IPS-NIHi7 (cell line): ENCODE measurements at regions not wholly inside any gene's neighbourhood (a gene's known extent, or its start where the extent isn't known, plus 50 kb on each side); places are given as distances from the start of the nearest gene placed in this dataset.

Experiments
- DNase-seq: peaks from one replicate; pipeline ENCODE4 v3.0.0; 2012; ENCODE audit warnings: mixed read lengths; ENCODE audit errors: extremely low spot score

DNA sequence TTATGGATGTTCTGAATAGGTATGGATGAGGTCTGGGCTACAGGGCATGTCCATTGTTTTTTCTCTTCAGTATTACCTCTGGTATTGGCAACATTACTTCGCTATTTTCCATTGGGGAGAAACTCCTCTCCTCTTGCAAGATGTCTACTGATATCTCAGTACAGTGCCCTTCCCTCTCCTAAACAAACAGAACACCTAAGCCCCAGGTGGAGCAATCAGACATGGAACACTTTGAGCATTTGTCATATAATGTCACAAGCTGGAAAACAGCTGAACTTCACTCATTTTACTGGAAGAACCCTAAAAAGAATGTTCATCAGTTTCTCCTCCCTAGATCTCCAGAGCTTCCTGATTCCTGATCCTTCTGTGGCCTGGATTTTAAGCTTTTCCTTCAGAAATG, 339.8 kb downstream of the FRK start:
- DNase-seq: no peak

- no peak for DNase-seq
Measured at GRCh38 chr6:115717472-115717871, 343.2 kb downstream of the FRK start.

GRCh38 chr6:115717062-115717461, 343.6 kb downstream of the FRK start:
- no peak for DNase-seq

- no peak for DNase-seq
Measured at GRCh38 chr6:115712291-115712961, 348.3 kb downstream of the FRK start.

DNA sequence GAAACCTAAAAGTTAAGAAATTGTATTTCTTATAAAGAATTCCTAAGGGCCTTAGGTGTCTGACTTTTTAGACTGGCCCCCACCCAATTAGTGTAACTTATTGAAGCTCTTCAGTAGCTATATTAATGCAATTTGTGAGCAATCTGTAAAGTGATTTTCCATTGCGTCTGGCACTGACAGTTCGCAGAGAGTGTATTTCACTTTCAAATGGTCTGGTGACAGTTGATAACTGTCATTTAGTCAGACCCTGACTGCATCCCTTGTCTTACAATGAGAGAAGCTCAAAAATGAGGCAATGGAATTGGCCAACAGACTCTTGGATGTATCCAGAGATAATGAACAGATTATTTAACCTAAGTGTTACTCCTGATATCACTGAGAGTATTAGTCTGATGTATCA, 351.8 kb downstream of the FRK start:
- no peak for DNase-seq

- DNase-seq: no peak
Measured at GRCh38 chr6:115706981-115707380, 353.7 kb downstream of the FRK start.

GRCh38 chr6:115706324-115706723, 354.4 kb downstream of the FRK start:
- DNase-seq: no peak

GRCh38 chr6:115704028-115704427, 356.7 kb downstream of the FRK start:
- DNase-seq: no peak

DNA sequence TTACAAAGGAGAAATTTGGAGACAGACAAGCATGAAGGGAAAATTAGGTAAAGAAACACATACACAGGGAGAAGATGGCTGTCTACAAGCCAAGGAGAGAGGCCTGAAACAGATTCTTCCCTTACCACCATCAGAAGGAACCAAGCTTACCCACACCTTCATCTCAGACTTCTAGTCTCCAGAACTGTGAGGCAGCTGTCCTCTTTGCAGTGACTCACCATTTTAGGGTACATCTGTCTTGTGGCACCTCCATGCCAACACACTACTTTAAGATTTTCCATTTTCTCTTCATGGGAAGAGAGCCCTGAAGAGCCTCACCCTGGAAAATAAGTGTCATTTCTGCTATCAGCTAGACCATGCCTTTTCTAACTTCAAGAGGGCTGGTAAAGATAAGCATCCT, 369.3 kb downstream of the FRK start:
- DNase-seq: no peak

GRCh38 chr6:115690854-115691253, 369.8 kb downstream of the FRK start:
- no peak for DNase-seq

GRCh38 chr6:115681978-115682775, 378.5 kb downstream of the FRK start:
- DNase-seq: no peak

- no peak for DNase-seq
Measured at GRCh38 chr6:115680621-115681020, 380.1 kb downstream of the FRK start.

DNA sequence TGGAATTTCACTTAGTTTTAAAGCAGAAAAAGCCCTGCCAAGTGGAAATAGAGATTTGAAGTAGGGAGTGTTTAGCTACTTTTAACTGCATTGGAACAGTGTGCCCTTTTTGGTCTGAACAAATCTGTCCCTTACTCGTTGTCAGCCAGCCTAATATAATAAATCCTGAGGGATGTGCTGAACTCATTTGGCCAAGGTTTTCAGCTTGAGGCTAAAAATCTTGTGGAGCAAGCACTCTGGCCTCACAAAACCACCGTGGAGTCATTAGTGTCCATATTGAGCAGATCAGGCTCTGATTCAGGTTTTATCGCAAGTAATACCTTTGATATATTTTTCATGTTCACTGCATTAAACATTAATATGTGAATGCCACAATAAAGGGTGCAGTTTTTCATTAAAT, 383.5 kb downstream of the FRK start:
- DNase-seq: no peak

GRCh38 chr6:115675443-115675842, 385.2 kb downstream of the FRK start:
- DNase-seq: no peak

- no peak for DNase-seq
Measured at GRCh38 chr6:115668781-115669180, 391.9 kb downstream of the FRK start.

DNA sequence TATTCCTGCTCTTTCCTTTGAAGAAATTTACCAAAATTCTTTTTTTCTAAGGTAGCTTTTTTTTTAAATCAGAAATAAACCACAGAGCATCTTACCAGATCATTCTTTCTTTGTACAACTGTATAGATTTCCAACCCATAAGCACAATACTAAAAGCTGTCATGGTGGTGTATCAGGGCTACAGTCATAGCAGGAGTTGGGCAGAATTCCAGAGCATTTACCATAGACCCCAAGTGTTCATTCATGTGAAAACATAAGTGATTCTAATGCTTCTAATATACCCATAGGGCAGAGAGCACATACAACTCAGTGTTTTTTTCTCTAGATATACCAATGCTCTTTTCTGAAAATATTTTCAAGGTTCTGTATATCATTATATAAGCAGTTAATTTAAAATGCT, 392.5 kb downstream of the FRK start:
- DNase-seq: no peak

DNA sequence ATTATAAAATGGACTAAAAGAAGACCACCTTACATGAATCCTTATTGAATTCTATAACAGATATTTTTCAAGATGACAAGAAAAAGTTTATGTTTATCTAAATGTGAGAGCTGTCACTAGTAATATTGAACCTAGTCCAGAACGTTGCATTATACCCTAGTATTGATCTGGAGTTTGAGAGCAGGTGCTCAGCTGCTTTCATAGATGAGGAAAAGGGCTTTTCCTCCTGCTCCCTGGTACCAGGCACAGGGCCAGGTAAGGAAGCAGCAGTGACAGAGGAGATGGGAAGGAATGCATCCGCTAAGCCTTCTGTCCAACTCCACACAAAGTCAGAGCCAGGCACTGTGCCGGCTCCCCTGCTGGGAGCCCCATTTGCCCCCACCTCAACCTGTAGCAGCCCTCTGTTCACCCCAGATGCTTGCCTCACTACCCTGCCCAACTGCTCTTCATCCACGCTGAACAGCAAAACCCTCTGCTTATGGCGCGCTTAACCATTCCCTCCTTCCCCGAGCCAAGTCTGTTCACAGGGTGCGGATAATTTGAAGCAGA, 393.1 kb downstream of the FRK start:
- no peak for DNase-seq

- DNase-seq: no peak
Measured at GRCh38 chr6:115666997-115667396, 393.7 kb downstream of the FRK start.

DNA sequence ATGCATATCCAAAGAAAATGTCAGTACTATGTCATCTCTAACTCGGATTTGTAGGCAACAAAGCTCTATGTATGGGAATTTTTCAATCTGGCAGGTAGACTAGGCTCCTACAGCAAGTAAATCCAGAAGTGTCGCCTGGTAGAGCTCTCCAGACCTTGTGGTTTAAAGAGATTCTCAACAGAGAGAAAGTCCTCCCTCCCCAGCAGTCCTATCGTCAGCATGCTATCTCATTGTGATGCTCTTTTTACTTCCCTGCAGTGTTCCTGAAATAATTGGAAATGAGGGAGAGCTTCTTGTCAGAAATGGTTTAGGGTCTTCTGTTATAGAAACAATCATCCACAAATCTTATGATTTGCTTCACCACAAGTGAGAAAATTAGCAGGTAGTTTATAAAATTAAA, 395.4 kb downstream of the FRK start:
- no peak for DNase-seq

DNA sequence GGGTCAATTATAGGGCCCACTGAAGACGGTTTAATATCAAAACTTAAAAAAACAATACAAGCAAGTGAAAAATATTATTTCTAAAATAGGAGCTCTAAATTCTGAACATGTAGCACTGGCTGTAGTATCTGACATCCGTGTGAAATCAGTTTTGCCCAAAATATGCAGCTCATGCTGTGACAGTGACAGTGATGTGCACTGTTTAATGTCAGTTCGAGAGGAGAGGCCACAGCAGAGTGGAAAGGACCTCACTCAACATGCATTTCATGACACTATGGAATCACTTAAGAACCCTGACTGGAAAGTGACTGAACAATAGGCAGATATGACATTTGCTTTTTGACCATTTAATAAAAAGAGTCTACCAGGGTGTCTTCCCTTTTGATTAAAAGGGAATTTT, 397.0 kb downstream of the FRK start:
- DNase-seq: no peak

DNA sequence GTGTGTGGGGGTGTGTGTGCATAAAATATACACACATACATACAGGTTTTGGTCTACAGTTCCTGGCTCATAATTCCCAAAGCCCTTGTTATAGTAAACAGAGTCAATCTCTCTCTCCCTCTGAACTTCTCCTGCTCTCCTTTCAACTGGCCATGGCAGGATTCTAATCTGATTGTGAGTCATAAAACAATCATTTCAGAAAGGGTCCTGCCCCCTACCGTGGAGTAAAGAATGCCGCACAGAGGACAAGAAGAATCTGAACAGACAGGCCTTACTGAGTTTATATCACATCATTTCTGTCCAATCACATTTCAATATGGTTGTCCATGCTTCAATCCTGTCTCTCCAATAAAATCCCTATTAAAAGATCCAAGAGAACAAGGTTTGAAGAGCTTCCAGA, 416.9 kb downstream of the FRK start:
- DNase-seq: no peak

DNA sequence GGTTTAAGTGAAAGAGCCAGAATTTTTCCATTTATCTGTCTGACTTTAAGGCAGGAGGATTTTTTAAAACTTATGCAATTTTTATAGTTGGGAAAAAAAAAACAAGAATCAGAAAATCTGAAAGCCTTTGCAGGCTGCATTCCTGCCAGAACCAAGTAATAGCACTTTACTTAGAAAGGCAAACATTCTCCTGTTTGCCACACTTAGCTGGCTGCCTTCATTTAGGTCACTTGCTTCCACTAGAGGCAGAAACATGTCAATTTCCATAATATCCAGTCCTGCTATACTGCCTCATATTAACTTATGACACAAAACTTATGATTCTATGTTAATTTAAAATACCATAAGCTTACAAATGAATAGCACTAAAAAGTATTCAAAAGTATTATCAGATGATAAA, 425.8 kb downstream of the FRK start:
- no peak for DNase-seq

DNA sequence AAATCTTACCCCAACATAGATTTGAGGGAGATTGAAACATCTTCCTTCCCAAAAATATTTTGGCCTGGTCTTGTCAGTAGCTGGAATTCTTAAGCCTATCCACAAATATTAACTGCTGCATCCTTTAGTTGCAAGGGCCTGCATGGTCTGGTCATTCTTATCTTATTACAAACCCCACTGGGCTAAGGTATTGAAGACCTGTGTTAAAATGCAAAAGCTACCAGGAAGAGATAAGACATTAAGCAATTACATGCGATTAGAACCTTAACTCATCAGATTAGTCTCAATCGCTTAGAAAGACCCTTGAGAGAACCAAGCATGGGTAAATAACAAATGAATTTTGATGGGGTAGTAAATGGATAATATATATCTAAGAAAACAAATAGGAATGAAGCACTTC, 426.6 kb downstream of the FRK start:
- no peak for DNase-seq
